ENCODE measurements at regions not wholly inside any gene's neighbourhood (a gene's known extent, or its start where the extent isn't known, plus 50 kb on each side); places are given as distances from the start of the nearest gene placed in this dataset.

GRCh38 chr5:173707392-173707791 lies 90.9 kb upstream of the BOD1 start:
- Histone ChIP-seq H3K4me3 (ENCODE audit: low read length in 2 of 2) (no peak overlapping the region), H3K27me3 (ENCODE audit: control insufficient read depth in 2 of 2, insufficient read depth in 2 of 2, low read length in 2 of 2) (no peaks in the 10 kb centered on the region), H3K4me1 (ENCODE audit: control insufficient read depth in 2 of 2, insufficient read depth in 2 of 2, low read length in 2 of 2) (no peaks in the 10 kb centered on the region), H3K36me3 (ENCODE audit: control insufficient read depth in 2 of 2, insufficient read depth in 2 of 2, low read length in 2 of 2) (no peaks in the 10 kb centered on the region), H3K27ac (ENCODE audit: low read depth in 2 of 2, low read length in 2 of 2) (no peak overlapping the region), H3K9ac (ENCODE audit: low read depth in 1 of 2, low read length in 2 of 2) (no peak overlapping the region), H3K9me3 (ENCODE audit: control insufficient read depth in 2 of 2, low read length in 2 of 2) (no peaks in the 10 kb centered on the region)

GRCh38 chr5:173709145-173709544 lies 92.7 kb upstream of the BOD1 start:
- Histone ChIP-seq H3K9me3 (ENCODE audit: control insufficient read depth in 2 of 2, low read length in 2 of 2) (no peaks in the 10 kb centered on the region), H3K4me1 (ENCODE audit: control insufficient read depth in 2 of 2, insufficient read depth in 2 of 2, low read length in 2 of 2) (no peaks in the 10 kb centered on the region), H3K27ac (ENCODE audit: low read depth in 2 of 2, low read length in 2 of 2) (no peak overlapping the region), H3K36me3 (ENCODE audit: control insufficient read depth in 2 of 2, insufficient read depth in 2 of 2, low read length in 2 of 2) (no peaks in the 10 kb centered on the region), H3K27me3 (ENCODE audit: control insufficient read depth in 2 of 2, insufficient read depth in 2 of 2, low read length in 2 of 2) (no peaks in the 10 kb centered on the region), H3K9ac (ENCODE audit: low read depth in 1 of 2, low read length in 2 of 2) (no peak overlapping the region), H3K4me3 (ENCODE audit: low read length in 2 of 2) (no peak overlapping the region)

DNA sequence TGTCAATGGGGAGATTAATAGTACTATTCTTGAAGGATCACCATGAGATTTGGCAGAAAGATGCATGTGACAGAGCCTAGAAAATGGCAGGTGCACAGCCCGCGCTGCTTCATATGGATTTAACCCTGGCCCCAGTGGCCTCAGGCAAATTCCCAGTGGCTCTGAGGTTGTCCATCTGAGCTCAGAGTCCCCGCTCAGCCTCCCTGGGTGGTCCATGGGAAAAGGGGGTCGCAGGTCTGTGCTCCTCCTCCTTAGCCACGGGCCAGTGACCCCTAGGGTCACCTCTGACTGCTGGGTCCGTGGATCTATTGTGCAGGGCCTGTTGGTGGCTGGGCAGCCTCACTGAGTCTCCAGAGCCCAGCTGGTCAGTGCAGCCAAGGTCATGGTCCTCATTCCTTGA lies 93.3 kb upstream of the BOD1 start:
- H3K9ac ChIP-seq (ENCODE audit: low read depth in 1 of 2, low read length in 2 of 2), result no peak overlapping the region
- no peak overlapping the region for H3K4me3 ChIP-seq (ENCODE audit: low read length in 2 of 2)
- no peaks in the 10 kb centered on the region for H3K4me1 ChIP-seq (ENCODE audit: control insufficient read depth in 2 of 2, insufficient read depth in 2 of 2, low read length in 2 of 2)
- no peaks in the 10 kb centered on the region for H3K36me3 ChIP-seq (ENCODE audit: control insufficient read depth in 2 of 2, insufficient read depth in 2 of 2, low read length in 2 of 2)
- H3K27ac ChIP-seq (ENCODE audit: low read depth in 2 of 2, low read length in 2 of 2), result no peak overlapping the region
- no peaks in the 10 kb centered on the region for H3K9me3 ChIP-seq (ENCODE audit: control insufficient read depth in 2 of 2, low read length in 2 of 2)
- no peaks in the 10 kb centered on the region for H3K27me3 ChIP-seq (ENCODE audit: control insufficient read depth in 2 of 2, insufficient read depth in 2 of 2, low read length in 2 of 2)

GRCh38 chr5:173710528-173710927 lies 94.1 kb upstream of the BOD1 start:
- Histone ChIP-seq H3K4me1 (ENCODE audit: control insufficient read depth in 2 of 2, insufficient read depth in 2 of 2, low read length in 2 of 2) (no peaks in the 10 kb centered on the region), H3K4me3 (ENCODE audit: low read length in 2 of 2) (no peak overlapping the region), H3K9me3 (ENCODE audit: control insufficient read depth in 2 of 2, low read length in 2 of 2) (no peaks in the 10 kb centered on the region), H3K9ac (ENCODE audit: low read depth in 1 of 2, low read length in 2 of 2) (no peak overlapping the region), H3K36me3 (ENCODE audit: control insufficient read depth in 2 of 2, insufficient read depth in 2 of 2, low read length in 2 of 2) (no peaks in the 10 kb centered on the region), H3K27me3 (ENCODE audit: control insufficient read depth in 2 of 2, insufficient read depth in 2 of 2, low read length in 2 of 2) (no peaks in the 10 kb centered on the region), H3K27ac (ENCODE audit: low read depth in 2 of 2, low read length in 2 of 2) (no peak overlapping the region)

GRCh38 chr5:173711466-173711865 lies 95.0 kb upstream of the BOD1 start:
- Histone ChIP-seq H3K4me1 (ENCODE audit: control insufficient read depth in 2 of 2, insufficient read depth in 2 of 2, low read length in 2 of 2) (no peaks in the 10 kb centered on the region), H3K9ac (ENCODE audit: low read depth in 1 of 2, low read length in 2 of 2) (no peak overlapping the region)

GRCh38 chr5:173712609-173713175 lies 96.2 kb upstream of the BOD1 start:
- Histone ChIP-seq H3K4me1 (ENCODE audit: control insufficient read depth in 2 of 2, insufficient read depth in 2 of 2, low read length in 2 of 2) (no peaks in the 10 kb centered on the region), H3K36me3 (ENCODE audit: control insufficient read depth in 2 of 2, insufficient read depth in 2 of 2, low read length in 2 of 2) (no peaks in the 10 kb centered on the region), H3K27ac (ENCODE audit: low read depth in 2 of 2, low read length in 2 of 2) (no peak overlapping the region), H3K27me3 (ENCODE audit: control insufficient read depth in 2 of 2, insufficient read depth in 2 of 2, low read length in 2 of 2) (no peaks in the 10 kb centered on the region), H3K9me3 (ENCODE audit: control insufficient read depth in 2 of 2, low read length in 2 of 2) (no peaks in the 10 kb centered on the region), H3K4me3 (ENCODE audit: low read length in 2 of 2) (no peak overlapping the region), H3K9ac (ENCODE audit: low read depth in 1 of 2, low read length in 2 of 2) (no peak overlapping the region)

More at GRCh38 chr5:173711466-173711865, 95.0 kb upstream of the BOD1 start:
- no peak overlapping the region for H3K27ac ChIP-seq (ENCODE audit: low read depth in 2 of 2, low read length in 2 of 2)
- H3K9me3 ChIP-seq (ENCODE audit: control insufficient read depth in 2 of 2, low read length in 2 of 2), result no peaks in the 10 kb centered on the region
- H3K27me3 ChIP-seq (ENCODE audit: control insufficient read depth in 2 of 2, insufficient read depth in 2 of 2, low read length in 2 of 2), result no peaks in the 10 kb centered on the region
- H3K4me3 ChIP-seq (ENCODE audit: low read length in 2 of 2), result no peak overlapping the region
- no peaks in the 10 kb centered on the region for H3K36me3 ChIP-seq (ENCODE audit: control insufficient read depth in 2 of 2, insufficient read depth in 2 of 2, low read length in 2 of 2)

GRCh38 chr5:173714551-173715428 lies 98.3 kb upstream of the BOD1 start:
- H3K36me3 ChIP-seq (ENCODE audit: control insufficient read depth in 2 of 2, insufficient read depth in 2 of 2, low read length in 2 of 2), result no peaks in the 10 kb centered on the region
- no peak overlapping the region for H3K9ac ChIP-seq (ENCODE audit: low read depth in 1 of 2, low read length in 2 of 2)
- no peak overlapping the region for H3K27ac ChIP-seq (ENCODE audit: low read depth in 2 of 2, low read length in 2 of 2)
- no peaks in the 10 kb centered on the region for H3K4me1 ChIP-seq (ENCODE audit: control insufficient read depth in 2 of 2, insufficient read depth in 2 of 2, low read length in 2 of 2)
- no peaks in the 10 kb centered on the region for H3K9me3 ChIP-seq (ENCODE audit: control insufficient read depth in 2 of 2, low read length in 2 of 2)
- H3K4me3 ChIP-seq (ENCODE audit: low read length in 2 of 2), result no peak overlapping the region
- no peaks in the 10 kb centered on the region for H3K27me3 ChIP-seq (ENCODE audit: control insufficient read depth in 2 of 2, insufficient read depth in 2 of 2, low read length in 2 of 2)

DNA sequence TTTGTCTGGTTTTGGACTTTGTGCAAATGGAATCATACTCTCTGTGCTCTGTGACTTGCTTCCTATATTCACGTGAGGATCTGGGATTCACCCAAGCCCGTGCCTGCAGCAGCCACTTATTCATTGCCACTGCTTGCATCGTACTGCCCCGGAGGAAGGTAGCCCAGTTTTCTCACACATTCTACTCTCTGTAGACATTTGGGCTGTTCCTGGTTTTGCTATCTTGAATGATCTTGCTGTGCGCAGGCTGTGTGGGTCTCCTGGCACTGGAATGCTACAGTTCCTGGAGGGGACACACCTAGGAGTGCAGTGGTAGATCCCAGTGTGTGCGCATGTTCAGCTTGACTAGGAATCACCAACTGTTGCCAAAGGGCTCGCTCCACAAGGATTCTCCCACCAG lies 99.2 kb upstream of the BOD1 start:
- Histone ChIP-seq H3K4me1 (ENCODE audit: control insufficient read depth in 2 of 2, insufficient read depth in 2 of 2, low read length in 2 of 2) (no peaks in the 10 kb centered on the region), H3K27ac (ENCODE audit: low read depth in 2 of 2, low read length in 2 of 2) (no peak overlapping the region), H3K9me3 (ENCODE audit: control insufficient read depth in 2 of 2, low read length in 2 of 2) (no peaks in the 10 kb centered on the region), H3K27me3 (ENCODE audit: control insufficient read depth in 2 of 2, insufficient read depth in 2 of 2, low read length in 2 of 2) (no peaks in the 10 kb centered on the region), H3K9ac (ENCODE audit: low read depth in 1 of 2, low read length in 2 of 2) (no peak overlapping the region), H3K36me3 (ENCODE audit: control insufficient read depth in 2 of 2, insufficient read depth in 2 of 2, low read length in 2 of 2) (no peaks in the 10 kb centered on the region), H3K4me3 (ENCODE audit: low read length in 2 of 2) (no peak overlapping the region)

- Histone ChIP-seq H3K27ac (ENCODE audit: low read depth in 2 of 2, low read length in 2 of 2) (no peak overlapping the region), H3K4me3 (ENCODE audit: low read length in 2 of 2) (no peak overlapping the region)
These were observed 99.7 kb upstream of the BOD1 start for GRCh38 chr5:173716058-173716682.

GRCh38 chr5:173717959-173718358 lies 101.5 kb upstream of the BOD1 start:
- Histone ChIP-seq H3K9ac (ENCODE audit: low read depth in 1 of 2, low read length in 2 of 2) (no peak overlapping the region), H3K27me3 (ENCODE audit: control insufficient read depth in 2 of 2, insufficient read depth in 2 of 2, low read length in 2 of 2) (no peaks in the 10 kb centered on the region), H3K27ac (ENCODE audit: low read depth in 2 of 2, low read length in 2 of 2) (no peak overlapping the region), H3K4me3 (ENCODE audit: low read length in 2 of 2) (no peak overlapping the region), H3K9me3 (ENCODE audit: control insufficient read depth in 2 of 2, low read length in 2 of 2) (no peaks in the 10 kb centered on the region), H3K36me3 (ENCODE audit: control insufficient read depth in 2 of 2, insufficient read depth in 2 of 2, low read length in 2 of 2) (no peaks in the 10 kb centered on the region), H3K4me1 (ENCODE audit: control insufficient read depth in 2 of 2, insufficient read depth in 2 of 2, low read length in 2 of 2) (no peaks in the 10 kb centered on the region)

More at GRCh38 chr5:173716058-173716682, 99.7 kb upstream of the BOD1 start:
- H3K4me1 ChIP-seq (ENCODE audit: control insufficient read depth in 2 of 2, insufficient read depth in 2 of 2, low read length in 2 of 2), result no peaks in the 10 kb centered on the region
- H3K27me3 ChIP-seq (ENCODE audit: control insufficient read depth in 2 of 2, insufficient read depth in 2 of 2, low read length in 2 of 2), result no peaks in the 10 kb centered on the region
- H3K36me3 ChIP-seq (ENCODE audit: control insufficient read depth in 2 of 2, insufficient read depth in 2 of 2, low read length in 2 of 2), result no peaks in the 10 kb centered on the region
- no peak overlapping the region for H3K9ac ChIP-seq (ENCODE audit: low read depth in 1 of 2, low read length in 2 of 2)
- H3K9me3 ChIP-seq (ENCODE audit: control insufficient read depth in 2 of 2, low read length in 2 of 2), result no peaks in the 10 kb centered on the region
